Stimulated activated CD8-positive, alpha-beta memory T cell treated with anti-CD3 and anti-CD28 coated beads, Interleukin-4, amount 100 ng/mL, for 4 hours (primary cell): ENCODE measurements at regions not wholly inside any gene's neighbourhood (a gene's known extent, or its start where the extent isn't known, plus 50 kb on each side); places are given as distances from the start of the nearest gene placed in this dataset.

Experiments used
- DNase-seq, 2 donors: peaks; one replicate each; pipeline ENCODE4 v3.0.0-alpha.2; 2020; ENCODE audit warnings: low read depth in 2 of 2, low spot score in 1 of 2

DNA sequence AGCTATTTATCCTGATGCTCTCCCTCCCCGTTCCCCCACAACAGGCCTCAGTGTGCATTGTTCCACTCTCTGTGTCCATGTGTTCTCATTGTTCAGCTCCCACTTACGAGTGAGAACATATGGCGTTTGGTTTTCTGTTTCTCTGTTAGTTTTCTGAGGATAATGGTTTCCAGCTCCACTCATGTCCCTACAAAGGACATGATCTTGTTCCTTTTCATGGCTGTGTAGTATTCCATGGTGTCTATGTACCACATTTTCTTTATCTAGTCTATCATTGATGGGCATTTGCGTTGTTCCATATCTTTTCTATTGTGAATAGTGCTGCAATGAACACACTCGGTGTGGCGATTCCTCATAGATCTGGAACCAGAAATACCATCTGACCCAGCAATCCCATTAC, 225.9 kb upstream of the CDH4 start:
- DNase-seq = no peak

DNA sequence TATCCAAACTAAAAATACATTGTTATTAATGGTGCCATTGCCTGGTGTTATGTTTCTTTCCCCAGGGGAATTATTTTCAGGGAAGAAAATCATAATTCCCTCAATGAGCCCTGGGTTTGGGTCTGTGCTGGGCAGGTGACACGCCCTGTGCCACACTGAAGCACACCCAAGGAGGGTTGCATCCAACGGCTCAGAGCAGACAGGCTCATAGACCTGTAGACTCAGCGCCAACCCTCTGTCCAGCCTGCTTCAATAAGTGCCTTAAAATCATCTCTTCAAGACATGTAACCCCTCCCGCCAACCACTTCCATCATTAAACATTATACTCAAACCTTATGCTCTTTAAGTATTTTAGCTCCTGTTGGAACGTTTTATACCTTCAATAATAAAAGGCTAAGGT, 225.3 kb upstream of the CDH4 start:
- DNase-seq = no peak

DNA sequence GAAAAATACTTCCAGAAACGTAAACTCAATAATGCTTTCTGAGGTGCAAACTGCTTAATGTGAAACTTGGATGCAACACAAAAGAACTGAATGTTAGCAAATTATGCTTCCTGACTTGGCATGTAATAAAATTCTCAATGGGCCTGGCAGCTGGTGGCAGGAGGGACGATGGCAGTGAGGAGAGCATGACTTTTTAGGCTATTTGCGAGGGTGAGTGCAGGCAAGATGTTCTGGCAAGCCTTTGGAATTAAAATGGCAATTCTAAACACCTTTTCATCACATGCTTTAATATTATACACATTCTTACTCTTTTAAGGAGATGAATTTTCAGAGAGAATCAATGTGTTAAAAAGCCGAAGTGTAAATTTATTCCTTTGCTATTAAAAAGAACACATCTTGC, 224.8 kb upstream of the CDH4 start:
- no peak for DNase-seq

DNA sequence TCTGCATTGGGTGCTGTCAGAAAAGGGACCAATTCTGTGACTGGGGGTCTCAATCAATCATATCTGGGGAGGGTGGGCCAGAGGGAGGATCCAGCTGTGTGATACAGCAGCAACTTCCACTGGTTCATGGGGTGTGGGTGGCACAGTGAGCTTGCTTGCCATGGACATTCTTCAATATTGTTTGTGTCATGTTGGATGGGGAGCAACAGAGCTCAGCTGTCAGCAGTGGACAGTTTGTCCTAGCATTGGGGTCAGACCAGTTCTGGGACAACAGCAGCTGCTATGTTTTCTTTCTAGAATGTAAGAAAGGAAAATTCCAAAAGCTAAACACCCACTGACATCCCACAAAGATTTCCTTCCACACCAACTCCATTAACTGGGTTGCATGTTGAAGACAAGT, 221.9 kb upstream of the CDH4 start:
- no peak for DNase-seq

DNA sequence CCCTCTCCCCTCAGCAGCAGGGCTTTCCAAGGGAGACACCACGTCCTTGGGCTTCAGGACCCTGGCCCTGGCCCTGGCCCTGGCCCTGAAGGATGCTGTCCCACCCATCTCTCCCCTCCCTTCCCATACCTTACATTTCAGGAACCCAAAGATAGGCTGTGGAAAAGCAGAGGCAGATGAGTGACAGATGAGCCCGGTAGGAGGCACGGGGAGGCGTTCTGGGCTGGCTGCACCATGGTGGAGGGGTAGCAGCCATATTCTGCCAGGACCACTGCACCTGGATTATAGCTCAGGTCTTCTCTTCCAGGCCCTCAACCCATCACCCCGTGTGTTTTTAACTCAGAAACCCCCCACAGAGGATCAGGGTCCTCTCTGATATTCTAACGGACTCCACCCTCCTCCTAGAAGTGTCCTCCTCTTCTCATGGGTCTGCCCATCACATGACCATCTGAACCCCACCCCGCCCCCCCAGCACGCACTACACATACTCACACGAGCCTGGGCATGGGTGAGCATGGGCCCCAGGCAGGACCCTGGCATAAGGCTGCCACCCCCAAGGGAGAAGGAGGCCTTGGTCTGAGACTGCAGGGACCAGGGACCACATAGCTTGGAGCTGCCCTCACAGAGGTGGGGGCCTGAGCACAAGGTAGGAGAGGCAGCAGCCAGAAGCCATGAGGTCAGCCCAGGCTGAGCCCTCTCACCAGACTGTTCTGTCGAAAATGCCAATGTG, 220.8 kb upstream of the CDH4 start:
- no peak for DNase-seq

DNA sequence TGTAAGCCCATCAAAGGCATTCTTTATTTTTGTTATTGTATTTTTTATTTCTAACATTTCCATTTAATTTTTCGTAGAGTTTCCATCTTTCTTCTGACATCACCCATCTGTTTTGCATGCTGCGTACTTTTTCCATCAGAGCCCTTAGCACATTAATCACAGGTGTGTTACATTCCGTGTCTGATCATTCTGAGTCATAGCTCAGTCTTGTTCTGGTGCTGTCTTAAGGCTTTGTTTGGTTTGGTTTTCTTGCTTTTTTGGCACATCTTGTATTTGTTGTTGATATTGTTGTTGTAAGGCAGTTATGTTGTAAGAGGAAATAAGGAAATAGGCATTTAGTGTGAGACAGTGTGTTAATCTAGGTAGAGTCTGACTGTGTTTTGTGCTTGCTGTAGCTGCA, 214.6 kb upstream of the CDH4 start:
- no peak for DNase-seq

DNA sequence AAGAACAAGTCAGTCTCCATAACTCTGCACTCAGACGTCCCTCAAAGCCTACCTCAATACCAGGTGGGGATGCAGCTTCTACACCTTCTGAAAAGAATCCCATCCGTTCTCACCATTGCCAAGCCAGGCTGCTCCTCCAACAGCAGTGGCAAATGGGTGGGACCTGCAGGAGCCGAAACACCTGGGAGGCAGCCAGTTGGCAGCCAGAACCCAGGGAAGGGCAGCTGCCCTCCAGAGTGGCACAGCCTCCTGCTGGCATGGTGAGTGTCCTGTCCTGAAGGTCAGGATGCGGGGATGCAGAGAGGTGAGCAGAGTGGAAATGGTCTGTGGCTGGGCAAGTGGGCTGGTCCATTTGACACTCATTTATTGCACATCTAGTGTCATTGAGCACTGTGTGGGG, 210.6 kb upstream of the CDH4 start:
- DNase-seq = no peak

DNA sequence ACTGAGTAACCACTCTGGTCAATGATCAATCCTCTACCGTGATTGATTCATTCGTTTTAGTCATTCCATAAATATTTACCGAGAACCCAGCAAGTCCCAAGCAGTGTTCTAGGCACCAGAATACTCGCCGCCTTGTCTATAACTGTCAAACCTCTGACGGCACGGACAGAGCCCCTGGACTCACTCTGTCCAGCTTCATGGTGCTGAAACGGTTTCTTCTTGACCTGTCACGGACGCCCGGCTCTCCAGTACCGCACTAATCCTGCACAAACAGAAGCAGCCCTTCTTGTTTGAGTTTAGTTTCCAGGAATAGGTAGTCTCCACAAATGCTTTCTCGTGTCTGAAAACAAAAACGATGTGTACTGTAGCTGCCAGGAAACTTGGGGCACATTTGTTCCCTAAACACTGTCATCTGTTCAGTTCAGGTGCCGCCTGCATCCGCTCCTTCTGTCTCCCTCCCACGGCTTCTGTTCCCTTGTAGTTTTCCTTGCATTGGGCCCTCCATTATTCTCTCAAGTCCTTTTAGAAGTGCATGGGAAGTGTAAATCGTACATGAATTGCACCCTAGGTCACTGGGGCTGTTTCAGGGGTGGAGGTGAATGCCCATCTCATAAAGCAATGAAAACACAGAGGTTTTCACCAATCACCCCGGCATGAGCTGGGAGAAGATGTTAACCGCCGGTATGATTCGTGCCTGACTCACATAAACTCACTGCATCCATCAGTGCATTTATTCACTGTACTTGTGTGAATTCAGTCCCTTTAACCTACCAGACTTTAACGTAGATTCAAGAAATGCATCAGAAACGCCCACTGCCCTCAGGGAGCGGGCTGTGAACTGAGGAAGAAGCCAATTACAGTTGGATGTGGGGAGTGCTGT, 209.3 kb upstream of the CDH4 start:
- no peak for DNase-seq

DNA sequence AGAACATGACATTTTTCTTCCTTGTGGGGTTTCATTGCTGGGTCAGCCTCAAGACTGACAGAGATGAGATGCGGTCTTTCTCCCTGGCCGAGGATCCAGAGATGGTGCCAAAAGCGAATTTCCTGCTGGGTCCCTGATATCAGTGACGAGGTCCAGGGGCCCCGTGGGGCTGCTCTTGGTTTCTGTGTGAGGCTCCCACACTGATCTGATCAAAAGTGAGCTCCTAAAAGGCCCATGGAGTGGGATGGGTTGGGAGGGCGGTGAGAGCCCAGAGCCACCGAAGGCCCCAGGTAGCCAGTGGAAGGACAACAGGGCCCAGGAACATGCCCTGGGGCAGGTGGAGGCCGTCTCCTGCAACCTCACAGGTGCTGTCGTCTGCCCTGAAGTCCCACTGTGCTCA, 208.4 kb upstream of the CDH4 start:
- DNase-seq = no peak

DNA sequence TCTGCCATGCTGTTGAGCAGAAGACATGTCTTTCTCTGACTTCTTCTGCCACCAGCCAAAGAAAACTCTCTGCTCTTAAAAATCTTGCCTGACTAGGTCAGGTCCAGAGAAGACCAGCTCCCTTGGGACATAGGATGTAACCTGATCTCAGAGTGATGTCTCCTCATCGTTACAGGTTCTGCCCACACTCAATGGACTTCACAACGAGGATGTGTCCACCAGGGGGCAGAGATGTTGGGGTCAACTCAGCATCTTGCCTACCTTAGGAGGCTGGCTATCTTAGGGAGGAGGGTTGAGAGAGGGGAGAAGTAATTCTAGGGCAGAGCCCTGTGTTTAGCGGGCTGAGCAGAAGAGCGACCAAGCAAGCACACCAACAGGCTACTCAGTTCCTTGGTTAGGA, 207.6 kb upstream of the CDH4 start:
- DNase-seq = no peak

DNA sequence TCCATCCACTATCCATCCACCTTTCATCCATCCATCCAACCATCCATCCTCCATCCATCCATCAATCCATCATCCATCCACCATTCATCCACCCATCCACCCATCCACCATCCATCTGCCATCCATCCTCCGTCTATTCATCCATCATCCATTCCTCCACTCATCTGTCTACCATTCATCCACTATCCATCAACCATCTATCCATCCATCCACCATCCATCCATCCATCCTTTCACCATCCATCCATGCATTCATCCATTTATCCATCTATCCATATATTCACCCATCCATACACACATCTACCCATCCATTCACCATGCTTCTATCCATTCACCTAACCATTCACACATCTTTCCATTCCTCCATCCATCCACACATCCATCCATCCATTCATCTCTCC, 207.0 kb upstream of the CDH4 start:
- DNase-seq = no peak

DNA sequence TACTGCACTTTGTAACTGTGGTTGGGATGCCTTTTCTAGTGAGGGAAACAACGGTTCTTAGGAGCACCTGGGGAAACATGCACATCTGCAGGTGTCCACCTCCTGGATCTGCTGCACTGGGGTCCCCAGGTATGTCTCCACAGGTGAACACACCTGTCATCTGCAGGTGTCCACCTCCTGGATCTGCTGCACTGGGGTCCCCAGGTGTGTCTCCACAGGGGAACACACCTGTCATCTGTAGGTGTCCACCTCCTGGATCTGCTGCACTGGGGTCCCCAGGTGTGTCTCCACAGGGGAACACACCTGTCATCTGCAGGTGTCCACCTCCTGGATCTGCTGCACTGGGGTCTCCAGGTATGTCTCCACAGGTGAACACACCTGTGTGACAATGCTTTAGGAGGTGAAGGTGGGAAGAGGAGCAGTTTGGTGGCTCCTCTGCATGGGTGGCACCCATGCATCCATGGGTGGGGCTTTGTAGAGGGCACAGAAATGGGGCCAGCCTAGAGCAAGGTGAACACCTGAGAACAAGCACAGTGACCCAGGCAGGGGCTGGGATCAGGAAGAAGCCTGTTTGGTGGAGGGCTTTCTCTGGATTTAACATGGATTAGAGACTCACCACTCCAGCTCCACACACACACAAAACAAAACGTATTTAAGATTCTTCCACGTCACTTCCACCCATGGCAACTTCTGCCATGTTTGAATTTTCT, 206.0 kb upstream of the CDH4 start:
- DNase-seq = no peak

DNA sequence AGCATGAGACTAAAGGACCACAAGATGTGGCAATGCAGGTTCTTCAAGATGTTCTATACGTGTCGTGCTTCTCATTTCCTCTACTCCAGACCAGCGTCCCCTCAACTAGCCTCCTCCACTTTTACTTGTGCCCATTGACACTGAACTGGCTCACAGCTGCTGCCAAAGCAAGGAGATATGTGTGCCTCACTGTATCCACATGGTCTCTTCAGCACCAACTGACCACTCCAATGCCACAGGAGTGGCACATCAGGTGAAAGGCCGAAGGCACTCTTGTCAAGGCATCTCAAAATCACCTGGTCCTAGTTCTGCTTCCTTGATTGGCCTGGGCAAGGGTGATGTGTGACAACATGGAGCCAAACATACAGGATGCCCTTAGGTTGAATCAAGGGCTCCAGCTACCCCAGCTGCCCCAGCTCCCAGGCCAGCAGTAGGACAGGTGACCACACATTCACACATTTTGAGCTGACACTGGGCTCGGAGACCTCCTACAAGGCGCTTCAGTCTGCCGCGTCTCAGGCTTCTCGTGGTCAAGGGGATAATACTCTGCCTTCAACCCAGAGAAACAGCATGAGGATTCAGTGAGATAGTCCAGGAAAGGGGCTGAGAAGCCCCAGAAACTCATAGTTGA, 205.2 kb upstream of the CDH4 start:
- DNase-seq = no peak

DNA sequence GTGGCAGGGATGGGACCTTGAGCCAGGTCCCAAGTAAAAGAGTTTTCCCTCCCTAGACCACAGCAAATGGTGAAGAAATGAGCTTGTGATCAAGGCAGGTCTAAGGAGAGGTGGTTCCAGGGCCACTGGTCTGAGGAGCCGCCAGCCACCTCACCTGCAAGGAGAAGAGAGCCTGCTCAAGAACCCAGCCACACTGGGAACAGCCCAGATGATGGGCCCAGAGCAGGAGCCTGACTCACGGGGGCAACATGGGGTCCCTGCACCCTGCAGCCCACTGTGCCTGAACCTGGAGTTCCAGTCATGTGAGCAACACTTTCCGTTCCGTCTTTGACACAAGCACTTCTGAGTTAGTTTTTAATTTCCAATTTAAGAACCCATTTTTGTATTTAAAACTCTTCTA, 204.5 kb upstream of the CDH4 start:
- no peak for DNase-seq

DNA sequence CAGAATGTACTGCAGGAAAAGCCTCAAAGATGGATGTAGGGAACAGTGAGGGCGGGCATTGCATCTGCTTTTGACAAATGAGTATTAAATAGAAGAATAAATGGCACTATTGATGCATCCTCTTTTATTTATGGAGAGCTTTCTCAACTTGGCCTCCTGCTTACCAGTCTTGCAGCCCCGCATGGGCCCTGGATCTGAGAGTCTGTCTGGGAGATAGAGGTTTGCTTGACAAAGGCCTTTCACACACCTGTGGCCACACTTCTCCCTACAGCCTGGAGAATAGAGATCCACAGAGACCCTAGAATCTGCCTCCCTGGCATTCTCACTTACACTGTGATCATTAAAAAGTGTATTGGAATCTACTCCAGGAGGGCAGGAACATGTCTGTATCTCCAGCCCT, 203.8 kb upstream of the CDH4 start:
- DNase-seq = no peak

DNA sequence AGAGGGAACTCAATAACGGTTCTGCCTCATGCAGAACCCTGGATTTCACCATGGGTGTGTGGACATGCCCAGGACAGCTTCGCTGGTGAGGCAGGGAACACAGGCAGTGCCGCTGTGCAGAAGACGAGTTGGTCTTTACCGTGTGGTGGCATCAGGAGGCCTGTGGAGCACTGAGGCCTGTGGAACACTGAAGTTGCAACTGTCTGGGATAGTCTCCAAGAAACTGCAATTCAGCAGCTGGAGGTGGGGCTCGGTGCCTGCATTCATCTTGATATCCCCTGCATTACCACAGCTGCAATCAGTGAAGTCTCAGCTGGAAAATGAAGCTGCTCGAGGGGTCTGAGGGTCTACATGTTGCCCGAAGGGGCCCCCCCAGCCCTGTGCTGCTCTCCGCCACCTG, 202.4 kb upstream of the CDH4 start:
- DNase-seq = no peak

DNA sequence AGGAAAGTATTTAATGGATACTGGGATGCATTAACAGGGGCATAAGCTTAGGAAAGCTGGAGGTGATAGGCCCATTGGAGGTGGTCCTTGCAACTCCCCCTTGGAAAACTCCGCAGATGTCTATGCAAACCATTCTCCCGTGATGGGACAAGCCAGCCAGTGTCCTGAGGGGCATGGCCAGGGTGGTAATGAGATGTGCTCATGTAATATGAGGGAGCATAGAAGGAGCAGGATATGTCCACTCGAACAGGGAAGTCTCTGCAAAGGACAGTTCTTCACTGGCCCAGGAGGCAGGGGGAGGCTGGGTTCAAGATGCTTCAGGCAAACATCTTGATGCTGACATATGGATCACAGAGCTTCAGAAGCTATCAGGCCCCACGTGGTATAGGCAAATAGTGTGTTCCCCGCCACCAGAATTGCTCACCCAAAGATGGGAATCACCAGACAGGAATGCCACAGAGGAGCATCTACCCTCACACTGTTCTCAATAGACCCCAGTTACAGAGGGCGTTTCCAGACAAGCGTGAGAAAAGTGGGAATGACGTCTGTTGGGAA, 201.6 kb upstream of the CDH4 start:
- no peak for DNase-seq

DNA sequence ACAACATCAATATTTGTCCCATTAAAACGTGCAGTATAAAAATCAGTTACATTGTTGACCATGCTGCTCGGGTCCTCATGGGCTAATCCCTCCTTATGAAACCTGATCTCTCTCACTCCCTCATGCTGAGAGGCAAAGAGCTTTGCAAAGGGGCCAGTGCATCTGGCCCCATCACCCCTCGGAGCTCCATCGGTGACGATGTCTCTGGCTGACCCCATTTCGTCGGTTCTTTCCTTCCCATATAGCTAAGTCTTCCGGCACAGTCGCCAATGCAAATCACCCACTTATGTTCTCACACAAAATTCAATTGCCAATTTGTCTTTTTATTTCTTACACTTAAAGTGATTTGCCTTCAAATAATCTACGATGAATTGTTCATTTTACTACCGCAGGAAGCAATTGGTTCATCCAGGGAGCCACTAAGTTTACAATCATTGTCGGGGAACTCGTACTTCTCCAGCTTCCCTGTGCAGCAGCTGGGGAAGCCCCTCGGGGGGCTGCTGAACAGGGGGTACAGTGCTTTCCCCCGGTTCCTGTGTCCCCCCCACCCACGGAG, 199.8 kb upstream of the CDH4 start:
- DNase-seq = no peak

DNA sequence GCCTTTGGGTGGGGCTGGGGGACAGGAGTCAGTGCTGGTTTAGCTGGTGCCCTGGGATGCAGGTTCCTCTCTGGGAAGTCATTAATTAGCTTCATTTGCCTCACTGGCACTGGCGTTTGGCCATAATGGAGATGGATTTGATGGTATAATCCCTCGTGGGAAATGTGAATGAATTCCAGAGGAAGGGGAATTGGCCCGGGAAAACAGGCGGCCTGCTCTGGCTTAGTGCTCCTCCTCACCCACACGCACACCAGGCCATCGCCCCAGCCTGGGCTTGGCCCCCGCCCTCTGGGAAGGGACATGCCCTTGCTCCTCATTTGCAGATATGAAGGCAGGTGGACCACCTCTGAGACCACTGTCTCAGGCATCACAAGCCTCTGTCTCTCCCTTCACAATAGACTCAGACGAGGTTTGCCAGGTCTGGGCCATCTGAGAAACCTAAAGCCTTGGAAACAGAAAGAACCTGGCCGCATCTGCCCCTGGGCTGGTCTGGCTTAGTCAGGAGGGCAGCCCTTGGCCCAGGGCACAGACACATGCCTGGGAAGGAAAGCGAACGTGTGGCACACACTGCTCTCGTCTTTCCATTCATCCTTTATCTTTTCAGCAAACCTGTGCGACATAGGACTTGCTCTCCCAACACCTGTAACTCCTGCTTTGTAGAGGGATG, 199.2 kb upstream of the CDH4 start:
- no peak for DNase-seq

DNA sequence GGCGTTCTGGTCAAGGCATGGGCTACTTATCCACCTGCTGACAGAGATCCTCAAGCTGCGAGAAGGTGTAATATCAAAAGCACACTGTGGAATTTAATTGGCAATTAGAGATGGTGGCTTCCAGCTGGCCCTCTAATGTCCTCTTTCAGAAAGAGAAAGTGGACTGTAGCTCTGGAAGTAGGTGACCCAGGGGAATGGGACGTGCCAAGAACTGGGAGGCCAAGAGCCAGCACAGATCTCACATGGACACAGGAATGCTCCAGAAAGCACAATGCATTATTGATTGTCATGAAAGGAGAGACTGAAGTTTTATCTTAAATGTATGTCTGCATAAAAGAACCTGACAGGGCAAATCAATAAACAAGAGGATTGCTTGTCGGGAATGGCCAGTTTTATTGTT, 198.6 kb upstream of the CDH4 start:
- no peak for DNase-seq

DNA sequence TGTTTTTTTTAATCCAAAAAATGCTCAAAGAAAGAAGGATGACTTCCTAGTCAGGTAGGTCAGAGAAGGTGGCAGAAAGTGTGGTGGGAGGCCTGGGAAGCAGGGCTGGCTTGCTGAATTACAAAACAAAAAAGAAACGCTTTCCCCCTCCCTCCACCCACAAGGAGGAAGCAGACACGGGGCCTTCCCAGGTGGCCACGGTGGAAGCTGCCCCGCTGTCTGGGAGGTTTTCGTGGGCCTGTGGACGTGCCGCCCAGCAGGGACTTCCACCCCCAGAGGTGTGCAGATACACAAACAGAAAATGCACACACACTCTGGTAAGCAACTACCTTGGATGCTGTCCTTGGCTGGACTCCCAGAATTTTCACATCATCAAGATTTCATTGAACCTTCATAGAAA, 198.2 kb upstream of the CDH4 start:
- DNase-seq = no peak
